ENCODE measurements at regions not wholly inside any gene's neighbourhood (a gene's known extent, or its start where the extent isn't known, plus 50 kb on each side); places are given as distances from the start of the nearest gene placed in this dataset.
"Not testable (repeated sequence)": the region's sequence is repeated elsewhere in the genome, so short reads cannot be mapped to it uniquely, and the experiment has no call there.

- DNase-seq (ENCODE audit: low read depth) (no peak), FAIRE-seq (no peak)
- Histone ChIP-seq H3K36me3 (ENCODE audit: control insufficient read depth, insufficient read depth, low read length) (peaks cover 4% of the 10 kb centered on the region), H3K4me3 (ENCODE audit: low read depth, low read length) (no peak overlapping the region), H3K27me3 (ENCODE audit: control insufficient read depth, insufficient read depth, low read length) (no peaks in the 10 kb centered on the region)
- no peak for TF ChIP-seq CTCF (IDR thresholded peaks at IDR 0.05; ENCODE audit: insufficient read depth, low read length, severe bottlenecking)
Measured at GRCh38 chr4:151548708-151549107, 139.7 kb downstream of the FHIP1A start.

GRCh38 chr4:151549378-151549777 lies 140.4 kb downstream of the FHIP1A start:
- H3K36me3 ChIP-seq (ENCODE audit: control insufficient read depth, insufficient read depth, low read length); FAIRE-seq; H3K27me3 ChIP-seq (ENCODE audit: control insufficient read depth, insufficient read depth, low read length); H3K4me3 ChIP-seq (ENCODE audit: low read depth, low read length); DNase-seq (ENCODE audit: low read depth): not testable (repeated sequence)

- FAIRE-seq = no peak
- no peak for DNase-seq (ENCODE audit: low read depth)
- Histone ChIP-seq H3K36me3 (ENCODE audit: control insufficient read depth, insufficient read depth, low read length) (no peaks in the 10 kb centered on the region), H3K4me3 (ENCODE audit: low read depth, low read length) (no peak overlapping the region), H3K27me3 (ENCODE audit: control insufficient read depth, insufficient read depth, low read length) (no peaks in the 10 kb centered on the region)
- no peak for TF ChIP-seq CTCF (IDR thresholded peaks at IDR 0.05; ENCODE audit: insufficient read depth, low read length, severe bottlenecking)
Measured at GRCh38 chr4:151553874-151554273, 144.9 kb downstream of the FHIP1A start.

GRCh38 chr4:151555151-151555945 lies 146.4 kb downstream of the FHIP1A start:
- TF ChIP-seq CTCF (IDR thresholded peaks at IDR 0.05; ENCODE audit: insufficient read depth, low read length, severe bottlenecking) = no peak
- Histone ChIP-seq H3K36me3 (ENCODE audit: control insufficient read depth, insufficient read depth, low read length) (no peaks in the 10 kb centered on the region), H3K27me3 (ENCODE audit: control insufficient read depth, insufficient read depth, low read length) (no peaks in the 10 kb centered on the region), H3K4me3 (ENCODE audit: low read depth, low read length) (no peak overlapping the region)
- DNase-seq (ENCODE audit: low read depth) (peak; percentile 85), FAIRE-seq (no peak)

DNA sequence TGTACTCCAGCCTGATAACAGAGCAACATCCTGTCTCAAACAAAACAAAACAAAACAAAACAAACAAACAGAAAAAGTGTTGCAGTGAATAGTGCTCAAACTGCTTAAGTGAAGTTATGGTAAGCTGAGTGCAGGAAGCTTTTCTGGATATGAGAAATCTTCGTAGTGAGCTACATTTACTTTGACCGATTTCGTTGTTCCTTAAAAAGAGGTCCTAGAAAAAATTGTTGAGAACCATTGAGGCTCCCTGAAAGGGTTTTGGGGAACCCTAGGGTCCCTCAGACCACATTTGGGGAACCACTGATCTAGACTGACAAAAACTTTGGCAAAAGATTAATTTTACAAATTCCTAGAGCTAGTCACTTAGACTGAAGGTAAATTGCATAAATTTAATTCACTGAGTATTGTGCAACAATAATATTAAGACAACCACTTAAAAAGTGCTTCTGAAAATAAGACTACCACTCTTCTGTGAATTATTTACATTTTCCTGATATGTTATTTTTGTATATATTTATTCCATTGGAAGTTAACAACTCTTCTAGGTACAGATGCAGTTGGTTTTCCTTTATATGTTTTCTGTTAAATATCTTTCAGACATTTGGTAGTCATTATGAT lies 149.6 kb downstream of the FHIP1A start:
- TF ChIP-seq CTCF (IDR thresholded peaks at IDR 0.05; ENCODE audit: insufficient read depth, low read length, severe bottlenecking) = no peak
- no peaks in the 10 kb centered on the region for H3K36me3 ChIP-seq (ENCODE audit: control insufficient read depth, insufficient read depth, low read length)
- DNase-seq (ENCODE audit: low read depth) (no peak), FAIRE-seq (no peak)
- no peak overlapping the region for H3K4me3 ChIP-seq (ENCODE audit: low read depth, low read length)
- no peaks in the 10 kb centered on the region for H3K27me3 ChIP-seq (ENCODE audit: control insufficient read depth, insufficient read depth, low read length)

DNA sequence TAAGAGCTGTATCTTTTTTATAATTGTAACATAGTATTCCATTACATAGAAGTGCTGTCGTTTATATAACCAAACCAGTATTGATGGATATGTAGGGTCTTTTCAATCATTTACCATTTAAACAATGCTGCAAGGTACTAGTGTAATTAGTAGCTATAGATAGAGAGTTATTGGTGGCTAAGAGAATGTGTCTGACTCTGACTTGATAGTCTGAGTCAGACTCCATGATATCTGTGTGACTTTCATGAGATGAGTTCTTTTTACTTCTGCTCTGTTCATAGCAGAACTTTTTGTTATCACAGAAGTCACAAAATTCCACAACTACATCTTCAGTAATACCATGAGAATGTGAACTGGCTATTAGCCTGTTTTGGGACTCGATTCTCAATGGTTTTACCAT lies 150.6 kb downstream of the FHIP1A start:
- TF ChIP-seq CTCF (IDR thresholded peaks at IDR 0.05; ENCODE audit: insufficient read depth, low read length, severe bottlenecking) = no peak
- no peak for DNase-seq (ENCODE audit: low read depth)
- FAIRE-seq = no peak
- Histone ChIP-seq H3K27me3 (ENCODE audit: control insufficient read depth, insufficient read depth, low read length) (no peaks in the 10 kb centered on the region), H3K4me3 (ENCODE audit: low read depth, low read length) (no peak overlapping the region), H3K36me3 (ENCODE audit: control insufficient read depth, insufficient read depth, low read length) (no peaks in the 10 kb centered on the region)

Measured in bronchial epithelial cell (primary cell).